Stomach (tissue), 4 donors: ENCODE measurements at regions not wholly inside any gene's neighbourhood (a gene's known extent, or its start where the extent isn't known, plus 50 kb on each side); places are given as distances from the start of the nearest gene placed in this dataset.

Experiments used
- CTCF ChIP-seq, 7 experiments: fragments of 450-650 bp in 4 of 7; fragments of 200-600 bp in 3 of 7; sonication (generic) in 3 of 7; IDR thresholded peaks; one replicate each; pipeline ENCODE4 v1.5.1; 2016 to 2019; ENCODE audit warnings: antibody characterized with exemption in 7 of 7, control low read depth in 2 of 7, mild to moderate bottlenecking in 1 of 7
- POLR2A ChIP-seq, 4 donors: fragments of 450-650 bp; IDR thresholded peaks; one replicate each; pipeline ENCODE4 v1.6.1; 2016; ENCODE audit warnings: antibody characterized with exemption in 4 of 4, control low read depth in 2 of 4, mild to moderate bottlenecking in 1 of 4, moderate library complexity in 1 of 4

GRCh38 chrX:140580478-140580877 lies 75.6 kb upstream of the SOX3 start:
- TF ChIP-seq CTCF (IDR thresholded peaks at IDR 0.05), result no peak
- no peak for TF ChIP-seq POLR2A (IDR thresholded peaks at IDR 0.05)
